NB4 (cell line): ENCODE measurements at regions not wholly inside any gene's neighbourhood (a gene's known extent, or its start where the extent isn't known, plus 50 kb on each side); places are given as distances from the start of the nearest gene placed in this dataset.
"Not testable (repeated sequence)": the region's sequence is repeated elsewhere in the genome, so short reads cannot be mapped to it uniquely, and the experiment has no call there.

Experiments used
- DNase-seq: peaks from one replicate; pipeline ENCODE4 v3.0.0; 2010; ENCODE audit warnings: low read depth
- H3K4me3 ChIP-seq: one replicate; pipeline ENCODE4 v1.5.1; 2011; ENCODE audit warnings: mild to moderate bottlenecking, low read depth, low read length, moderate library complexity
- CTCF ChIP-seq: IDR thresholded peaks from one replicate; pipeline ENCODE4 v1.5.1; 2012; ENCODE audit warnings: low read depth, low read length
- MYC ChIP-seq: IDR thresholded peaks from 2 replicates; pipeline ENCODE4 v1.6.1; 2011; ENCODE audit warnings: low read depth, low read length
- POLR2A ChIP-seq: IDR thresholded peaks from 2 replicates; pipeline ENCODE4 v1.6.1; 2011; ENCODE audit warnings: mild to moderate bottlenecking; ENCODE audit not compliant: insufficient read length; ENCODE audit errors: extremely low read depth
- TF ChIP-seq, protein P1 (sequence below): IDR thresholded peaks from 2 replicates; pipeline ENCODE4 v1.6.1; 2011; ENCODE audit warnings: low read depth, low read length

DNA sequence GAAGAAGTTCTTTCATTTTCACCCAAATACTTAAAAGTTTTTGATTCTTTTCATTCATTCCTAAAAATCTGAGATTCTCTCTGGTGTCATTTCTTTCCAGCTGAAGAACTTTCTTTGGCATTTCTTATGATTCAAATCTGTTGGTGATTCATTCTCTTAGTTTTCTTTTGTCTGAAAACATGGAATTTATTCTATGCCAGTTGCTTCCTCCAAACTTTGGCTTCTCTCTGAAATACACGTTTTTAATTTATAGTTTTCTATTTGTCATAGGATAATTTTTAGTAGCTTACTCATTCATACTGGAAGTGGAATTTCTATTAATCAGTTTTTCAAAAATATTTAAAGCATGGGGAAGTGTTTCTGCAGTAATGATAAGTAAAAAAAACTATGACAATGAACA is 1012.0 kb downstream of the RPA4 start:
- TF ChIP-seq, protein P1, sequence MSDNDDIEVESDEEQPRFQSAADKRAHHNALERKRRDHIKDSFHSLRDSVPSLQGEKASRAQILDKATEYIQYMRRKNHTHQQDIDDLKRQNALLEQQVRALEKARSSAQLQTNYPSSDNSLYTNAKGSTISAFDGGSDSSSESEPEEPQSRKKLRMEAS: no peak
- no peak for TF ChIP-seq CTCF
- TF ChIP-seq POLR2A: no peak
- no peak for TF ChIP-seq MYC
- DNase-seq: no peak
- H3K4me3 ChIP-seq: no peak overlapping the region

DNA sequence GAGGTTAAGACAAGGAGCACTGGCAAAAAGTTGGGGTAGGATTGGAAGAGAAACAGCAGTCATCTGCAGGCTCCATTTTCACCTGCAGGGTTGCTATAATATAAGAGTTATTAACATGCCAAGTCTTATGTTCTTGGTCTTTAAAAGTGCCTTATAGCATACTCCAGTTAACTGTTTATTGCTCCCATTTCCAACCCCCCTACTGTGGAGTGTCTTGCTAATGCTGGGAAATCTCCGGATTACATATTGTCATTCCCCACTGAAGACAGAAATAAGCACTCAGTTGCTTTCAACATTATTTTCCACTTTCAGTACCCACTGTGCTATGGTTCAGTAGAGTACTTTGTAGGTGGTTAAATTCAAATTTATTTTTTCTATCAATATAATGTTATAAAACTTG is 1014.3 kb downstream of the RPA4 start:
- no peak for DNase-seq
- TF ChIP-seq CTCF: no peak
- TF ChIP-seq, protein P1: no peak
- no peak overlapping the region for H3K4me3 ChIP-seq

DNA sequence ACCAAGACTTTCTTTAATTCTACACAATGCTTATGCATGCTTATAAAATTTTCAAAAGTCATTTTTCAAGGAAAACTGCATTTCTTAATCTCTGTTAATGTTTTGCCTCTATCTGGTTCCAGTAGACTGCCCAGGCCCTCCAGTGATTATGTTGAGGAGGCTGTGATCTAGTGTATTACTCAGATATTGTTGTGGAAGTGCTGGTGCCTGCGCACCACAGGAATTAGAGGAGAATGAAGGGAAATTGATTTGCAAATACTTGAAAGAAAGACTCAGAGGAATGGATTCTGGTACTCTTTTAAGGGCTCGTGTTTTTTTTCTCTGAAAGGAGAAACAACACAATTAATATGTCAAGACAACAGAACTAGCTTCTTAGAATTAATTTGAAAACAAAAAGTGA is 1015.1 kb downstream of the RPA4 start:
- DNase-seq: no peak
- H3K4me3 ChIP-seq: no peak overlapping the region
- TF ChIP-seq POLR2A (no peak), MYC (no peak), CTCF (no peak)
- TF ChIP-seq, protein P1: no peak

DNA sequence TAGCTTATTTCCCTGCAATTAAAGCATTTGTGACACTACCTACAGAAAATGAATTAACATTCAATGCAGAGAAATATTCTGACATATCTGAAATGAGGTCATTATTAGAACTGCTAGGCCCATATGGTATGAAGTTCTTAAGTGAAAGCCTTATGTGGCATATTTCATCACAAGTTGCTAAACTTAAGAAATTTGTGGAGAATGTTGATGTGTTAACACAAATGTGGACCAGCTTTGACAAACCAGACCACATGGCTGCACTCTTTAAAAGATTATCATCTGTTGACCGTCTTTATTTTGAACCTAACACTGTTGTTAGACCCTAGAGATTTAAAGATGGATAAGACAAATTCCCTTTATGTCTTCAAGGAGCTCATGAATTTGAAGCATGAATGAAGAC is 1024.1 kb downstream of the RPA4 start:
- no peak overlapping the region for H3K4me3 ChIP-seq
- DNase-seq: no peak
- TF ChIP-seq CTCF: no peak
- TF ChIP-seq, protein P1: no peak
- TF ChIP-seq MYC: no peak
- TF ChIP-seq POLR2A: no peak

- TF ChIP-seq, protein P1: no peak
- TF ChIP-seq MYC (no peak), CTCF (no peak), POLR2A (no peak)
- H3K4me3 ChIP-seq: no peak overlapping the region
- peak; percentile 58 for DNase-seq
Observed at GRCh38 chrX:97909245-97909644, 1025.5 kb downstream of the RPA4 start.

- not testable (repeated sequence) for H3K4me3 ChIP-seq, DNase-seq
Observed at GRCh38 chrX:97915390-97915789, 1031.7 kb downstream of the RPA4 start.

DNA sequence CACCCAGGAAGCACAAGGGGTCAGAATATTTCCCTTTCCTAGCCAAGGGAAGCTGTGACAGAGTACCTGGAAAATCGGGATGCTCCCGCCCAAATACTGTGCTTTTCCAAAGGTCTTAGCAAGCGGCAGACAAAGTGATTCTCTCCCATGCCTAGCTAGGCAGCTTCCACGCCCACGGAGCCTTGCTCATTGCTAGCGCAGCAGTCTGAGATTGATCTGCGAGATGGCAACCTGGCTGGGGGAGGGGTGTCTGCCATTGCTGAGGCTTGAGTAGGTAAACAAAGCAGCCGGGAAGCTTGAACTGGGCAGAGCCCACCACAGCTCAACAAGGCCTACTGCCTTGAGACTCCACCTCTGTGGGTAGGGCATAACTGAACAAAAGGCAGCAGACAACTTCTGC is 1037.5 kb downstream of the RPA4 start:
- H3K4me3 ChIP-seq, DNase-seq: not testable (repeated sequence)
